ENCODE measurements at regions not wholly inside any gene's neighbourhood (a gene's known extent, or its start where the extent isn't known, plus 50 kb on each side); places are given as distances from the start of the nearest gene placed in this dataset.

GRCh38 chr17:65388911-65389310 is 172.5 kb downstream of the AXIN2 start:
- no peaks in the 10 kb centered on the region for H3K9me1 ChIP-seq (ENCODE audit: control insufficient read depth, insufficient read depth, low read length)
- no peaks in the 10 kb centered on the region for H3K9me3 ChIP-seq (replicated peaks; ENCODE audit: control insufficient read depth, insufficient read depth, low read depth, low read length)
- H3K27me3 ChIP-seq (ENCODE audit: control insufficient read depth in 2 of 2, insufficient read depth in 2 of 2, low read length in 2 of 2) = no peaks in the 10 kb centered on the region
- H3K36me3 ChIP-seq (ENCODE audit: control insufficient read depth, insufficient read depth, low read length) = no peaks in the 10 kb centered on the region
- no peak overlapping the region for H3K4me3 ChIP-seq
- 0% methylated on average over 1 of the region's 1 CpG for WGBS (ENCODE audit: insufficient coverage, low coverage, missing lambda C conversion rate)
- no peak for TF ChIP-seq ZNF707 (CRISPR knock-in tag; conservative IDR thresholded peaks at IDR 0.05)
- no peak for TF ChIP-seq ARHGAP35 (IDR thresholded peaks at IDR 0.05; ENCODE audit: partially characterized antibody)
- TF ChIP-seq MTA2 (IDR thresholded peaks at IDR 0.05; ENCODE audit: low read depth) = no peak
- no peak for TF ChIP-seq ZNF354B (CRISPR knock-in tag; IDR thresholded peaks at IDR 0.05)
- no peak for TF ChIP-seq ZNF175 (CRISPR knock-in tag; IDR thresholded peaks at IDR 0.05; ENCODE audit: low read depth)
- no peak for TF ChIP-seq ZNF384 (IDR thresholded peaks at IDR 0.05; ENCODE audit: low read depth, low read length)
- TF ChIP-seq BACH1 (tag; IDR thresholded peaks at IDR 0.05) = no peak
- TF ChIP-seq POLR2H (tag; IDR thresholded peaks at IDR 0.05; ENCODE audit: low read depth) = no peak
- TF ChIP-seq NR4A1 (CRISPR knock-in tag; IDR thresholded peaks at IDR 0.05) = no peak
- no peak for TF ChIP-seq NR4A1 (tag; IDR thresholded peaks at IDR 0.05)
- no peak for TF ChIP-seq ZNF431 (CRISPR knock-in tag; IDR thresholded peaks at IDR 0.05)
- H3K4me1 ChIP-seq (replicated peaks in 1 of 2; ENCODE audit: control insufficient read depth in 2 of 2, insufficient read depth in 2 of 2, low read length in 2 of 2) = no peaks in the 10 kb centered on the region
- ATAC-seq (no peak), DNase-seq (ENCODE audit: extremely low read depth in 1 of 4, low spot score in 3 of 4) (no peak), FAIRE-seq (no peak)
- no peak overlapping the region for H2AFZ ChIP-seq (ENCODE audit: low read depth, low read length)
- intact Hi-C loops (cut with micrococcal nuclease) = no loop called here
- H4K20me1 ChIP-seq (replicated peaks; ENCODE audit: control insufficient read depth, insufficient read depth, low read length) = no peaks in the 10 kb centered on the region
- no peak overlapping the region for H3K4me2 ChIP-seq (ENCODE audit: insufficient read depth, low read length)
- no peak overlapping the region for H3K27ac ChIP-seq (ENCODE audit: extremely low read depth, low read depth, low read length)
- in situ Hi-C loops (cut with MboI) = no loop called here
- H3K79me2 ChIP-seq (ENCODE audit: control insufficient read depth, insufficient read depth, low read length) = no peaks in the 10 kb centered on the region
- BruUV-seq (replicated peaks) = no TSS peak
- POLR2A ChIA-PET = no interaction called here
- no peak overlapping the region for H3K9ac ChIP-seq (ENCODE audit: insufficient read depth in 1 of 2, low read depth in 2 of 2, low read length in 2 of 2)
- CTCF ChIA-PET (ENCODE audit: low intra/inter-chr PET ratio) = no interaction called here
